ENCODE measurements at regions not wholly inside any gene's neighbourhood (a gene's known extent, or its start where the extent isn't known, plus 50 kb on each side); places are given as distances from the start of the nearest gene placed in this dataset.
A peak's percentile ranks its signal among the peaks of the same experiment; 100 is the strongest.

DNA sequence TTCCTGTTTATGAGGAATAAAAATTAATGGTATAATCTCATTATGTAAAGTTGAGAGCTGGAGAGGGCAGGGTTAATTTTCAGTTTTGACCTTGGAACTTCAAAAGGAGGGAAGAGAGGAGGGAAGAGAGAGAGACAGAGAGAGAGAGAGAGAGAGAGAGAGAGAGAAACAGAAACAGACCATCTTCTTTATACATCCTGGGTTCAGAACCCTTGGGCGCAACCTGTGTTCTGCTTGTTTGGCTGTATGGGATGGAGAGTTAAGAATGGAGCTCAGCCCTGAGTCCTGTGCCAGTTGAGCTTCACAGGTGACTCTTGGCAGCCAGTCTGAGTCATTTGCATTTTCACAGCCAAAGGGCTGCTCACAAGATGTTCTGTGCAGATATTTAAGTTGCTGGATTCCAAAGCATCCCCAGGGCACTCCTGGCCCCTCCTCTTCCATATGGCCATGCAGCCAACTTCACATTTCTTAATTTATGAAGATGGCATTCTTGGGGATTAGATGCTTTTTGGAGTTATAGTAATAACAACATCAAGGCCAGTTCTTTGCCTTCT, 143.5 kb downstream of the CARTPT start:
- DNase-seq (ENCODE audit: low read depth), result no peak
- TF ChIP-seq, protein P1, sequence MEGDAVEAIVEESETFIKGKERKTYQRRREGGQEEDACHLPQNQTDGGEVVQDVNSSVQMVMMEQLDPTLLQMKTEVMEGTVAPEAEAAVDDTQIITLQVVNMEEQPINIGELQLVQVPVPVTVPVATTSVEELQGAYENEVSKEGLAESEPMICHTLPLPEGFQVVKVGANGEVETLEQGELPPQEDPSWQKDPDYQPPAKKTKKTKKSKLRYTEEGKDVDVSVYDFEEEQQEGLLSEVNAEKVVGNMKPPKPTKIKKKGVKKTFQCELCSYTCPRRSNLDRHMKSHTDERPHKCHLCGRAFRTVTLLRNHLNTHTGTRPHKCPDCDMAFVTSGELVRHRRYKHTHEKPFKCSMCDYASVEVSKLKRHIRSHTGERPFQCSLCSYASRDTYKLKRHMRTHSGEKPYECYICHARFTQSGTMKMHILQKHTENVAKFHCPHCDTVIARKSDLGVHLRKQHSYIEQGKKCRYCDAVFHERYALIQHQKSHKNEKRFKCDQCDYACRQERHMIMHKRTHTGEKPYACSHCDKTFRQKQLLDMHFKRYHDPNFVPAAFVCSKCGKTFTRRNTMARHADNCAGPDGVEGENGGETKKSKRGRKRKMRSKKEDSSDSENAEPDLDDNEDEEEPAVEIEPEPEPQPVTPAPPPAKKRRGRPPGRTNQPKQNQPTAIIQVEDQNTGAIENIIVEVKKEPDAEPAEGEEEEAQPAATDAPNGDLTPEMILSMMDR (IDR thresholded peaks at IDR 0.05; ENCODE audit: low read length, missing control alignments), result no peak
- H3K4me3 ChIP-seq (replicated peaks; ENCODE audit: low read depth, low read length), result no peak overlapping the region

- DNase-seq (ENCODE audit: low read depth), result peak; percentile 74
- TF ChIP-seq, protein P1 (IDR thresholded peaks at IDR 0.05; ENCODE audit: low read length, missing control alignments), result no peak
- no peak overlapping the region for H3K4me3 ChIP-seq (replicated peaks; ENCODE audit: low read depth, low read length)
Measured at GRCh38 chr5:71864730-71865601, 145.9 kb downstream of the CARTPT start.

GRCh38 chr5:71865665-71866320, 146.7 kb downstream of the CARTPT start:
- no peak overlapping the region for H3K4me3 ChIP-seq (replicated peaks; ENCODE audit: low read depth, low read length)
- DNase-seq (ENCODE audit: low read depth), result no peak
- TF ChIP-seq, protein P1 (IDR thresholded peaks at IDR 0.05; ENCODE audit: low read length, missing control alignments), result no peak

DNA sequence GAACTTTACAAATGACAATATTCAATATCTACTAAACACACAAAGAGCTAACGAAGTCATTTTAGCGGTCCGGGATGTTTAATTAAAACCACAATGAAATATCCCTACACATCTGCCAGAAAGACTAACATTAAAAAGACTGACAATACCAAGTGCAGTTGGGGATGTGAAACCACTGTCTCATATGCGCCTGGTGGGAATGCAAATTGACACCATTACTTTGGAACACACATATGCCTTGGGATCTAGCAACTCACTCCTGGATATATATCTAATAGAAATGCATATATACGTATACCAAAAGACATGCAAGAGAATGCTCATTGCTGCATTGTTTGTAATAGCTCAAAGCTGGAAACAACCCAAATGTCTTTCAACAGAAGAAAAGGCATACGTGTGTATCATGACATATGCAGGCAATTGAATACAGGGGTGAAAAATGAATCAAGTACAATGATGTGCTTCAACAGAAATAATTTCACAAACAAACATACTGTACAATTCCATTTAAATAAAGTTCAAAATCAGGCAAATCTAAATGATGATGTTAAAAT, 153.3 kb downstream of the CARTPT start:
- no peak overlapping the region for H3K4me3 ChIP-seq (replicated peaks; ENCODE audit: low read depth, low read length)
- no peak for DNase-seq (ENCODE audit: low read depth)

GRCh38 chr5:71873191-71873591, 154.1 kb downstream of the CARTPT start:
- H3K4me3 ChIP-seq (replicated peaks; ENCODE audit: low read depth, low read length), result no peak overlapping the region
- TF ChIP-seq, protein P1 (IDR thresholded peaks at IDR 0.05; ENCODE audit: low read length, missing control alignments), result no peak
- no peak for DNase-seq (ENCODE audit: low read depth)

More for the DNA sequence above, 153.3 kb downstream of the CARTPT start:
- TF ChIP-seq, protein P1 (IDR thresholded peaks at IDR 0.05; ENCODE audit: low read length, missing control alignments), result no peak

- DNase-seq (ENCODE audit: low read depth), result no peak
- H3K4me3 ChIP-seq (replicated peaks; ENCODE audit: low read depth, low read length), result no peak overlapping the region
- TF ChIP-seq, protein P1 (IDR thresholded peaks at IDR 0.05; ENCODE audit: low read length, missing control alignments), result no peak
Measured at GRCh38 chr5:71874521-71874920, 155.4 kb downstream of the CARTPT start.
